Naive thymus-derived CD4-positive, alpha-beta T cell (primary cell): ENCODE measurements at regions not wholly inside any gene's neighbourhood (a gene's known extent, or its start where the extent isn't known, plus 50 kb on each side); places are given as distances from the start of the nearest gene placed in this dataset.
A peak's percentile ranks its signal among the peaks of the same experiment; 100 is the strongest.

Experiments used
- ATAC-seq: fragments of 150-1000 bp; cut with Tn5 transposase; 2 replicates; pipeline ENCODE4 v1.10.0; 2021; ENCODE audit warnings: mild to moderate bottlenecking, moderate library complexity
- CTCF ChIA-PET: fragments of 350-600 bp; sonication (Branson Sonifier 250); formaldehyde crosslinking; loops from one replicate; lab custom pipeline; 2021; ENCODE audit warnings: antibody characterized with exemption; lab: Charles Lee
- POLR2A ChIA-PET: fragments of 350-600 bp; sonication (Branson Sonifier 250); formaldehyde crosslinking; loops from one replicate; lab custom pipeline; 2021; ENCODE audit warnings: antibody characterized with exemption, inconsistent platforms; lab: Charles Lee
- DNase-seq, 9 donors: peaks; one replicate each; pipeline versions ENCODE4 v3.0.0 to v3.0.0-alpha.2; 2020 to 2022; ENCODE audit warnings: mixed read lengths in 1 of 9
- H3K27ac ChIP-seq: one replicate; pipeline ENCODE4 v1.7.0; 2013; ENCODE audit warnings: mild to moderate bottlenecking, low read depth, low read length, moderate library complexity
- H3K27me3 ChIP-seq, 2 donors: one replicate each; pipeline ENCODE4 v1.7.0; 2013; ENCODE audit warnings: low read length in 2 of 2, mild to moderate bottlenecking in 2 of 2, moderate library complexity in 2 of 2; ENCODE audit not compliant: control insufficient read depth in 2 of 2, insufficient read depth in 2 of 2
- H3K36me3 ChIP-seq, 3 experiments: 1 replicate in 2 of 3; 2 replicates in 1 of 3; pipeline ENCODE4 v1.7.0; 2013; ENCODE audit warnings: low read length in 3 of 3, mild to moderate bottlenecking in 3 of 3, moderate library complexity in 1 of 3; ENCODE audit not compliant: insufficient read depth in 3 of 3, control insufficient read depth in 2 of 3
- H3K4me1 ChIP-seq, 2 donors: one replicate each; pipeline ENCODE4 v1.7.0; 2013; ENCODE audit warnings: low read length in 2 of 2, mild to moderate bottlenecking in 2 of 2, moderate library complexity in 1 of 2; ENCODE audit not compliant: control insufficient read depth in 2 of 2, insufficient read depth in 2 of 2
- H3K4me3 ChIP-seq: 2 replicates; pipeline ENCODE4 v1.7.0; 2013; ENCODE audit warnings: mild to moderate bottlenecking, low read length
- H3K9me3 ChIP-seq, 3 experiments: 1 replicate in 2 of 3; 2 replicates in 1 of 3; pipeline ENCODE4 v1.7.0; 2013; ENCODE audit warnings: low read length in 3 of 3; ENCODE audit not compliant: control insufficient read depth in 2 of 3
- H3K27ac Mint-ChIP-seq, 9 donors: one replicate each; pipeline ENCODE4 v1.8.0; 2020 to 2022; ENCODE audit warnings: mixed read lengths in 9 of 9, mild to moderate bottlenecking in 8 of 9, moderate library complexity in 5 of 9, inconsistent platforms in 2 of 9
- H3K27me3 Mint-ChIP-seq, 5 donors: one replicate each; pipeline ENCODE4 v1.8.0; 2021 to 2022; ENCODE audit warnings: mixed read lengths in 5 of 5, mild to moderate bottlenecking in 1 of 5
- H3K36me3 Mint-ChIP-seq, 5 donors: one replicate each; pipeline ENCODE4 v1.8.0; 2020 to 2022; ENCODE audit warnings: mixed read lengths in 5 of 5, mild to moderate bottlenecking in 3 of 5, inconsistent platforms in 1 of 5
- H3K4me1 Mint-ChIP-seq, 7 donors: one replicate each; pipeline ENCODE4 v1.8.0; 2020 to 2022; ENCODE audit warnings: mixed read lengths in 7 of 7, mild to moderate bottlenecking in 3 of 7, inconsistent platforms in 1 of 7
- H3K4me3 Mint-ChIP-seq, 10 donors: one replicate each; pipeline ENCODE4 v1.8.0; 2020 to 2022; ENCODE audit warnings: mild to moderate bottlenecking in 10 of 10, mixed read lengths in 10 of 10, moderate library complexity in 6 of 10, inconsistent platforms in 2 of 10
- H3K9me3 Mint-ChIP-seq, 11 donors: one replicate each; pipeline ENCODE4 v1.8.0; 2020 to 2022; ENCODE audit warnings: mixed read lengths in 11 of 11, mild to moderate bottlenecking in 4 of 11, inconsistent platforms in 1 of 11, moderate library complexity in 1 of 11
- intact Hi-C, 2 donors: fragments of 100-400 bp; cut with micrococcal nuclease; formaldehyde crosslinking; loops; one replicate each; pipeline ENCODE4 v1.15.1; 2023

- CTCF ChIA-PET, result no interaction called here
- H3K4me1 ChIP-seq, result no peaks in the 10 kb centered on the region
- no peak overlapping the region for H3K27ac ChIP-seq
- peaks cover 0 to 22% (median 4%) of the 10 kb centered on the region in 7 donors for H3K4me1 Mint-ChIP-seq
- peaks cover 0 to 15% (median 0%) of the 10 kb centered on the region in 5 donors for H3K36me3 Mint-ChIP-seq
- H3K9me3 ChIP-seq, result no peaks in the 10 kb centered on the region
- no peaks in the 10 kb centered on the region for H3K36me3 ChIP-seq
- H3K27ac Mint-ChIP-seq, result no peak overlapping the region
- no peaks in the 10 kb centered on the region for H3K27me3 ChIP-seq
- intact Hi-C loops, result no loop called here
- peaks cover 0 to 9% (median 0%) of the 10 kb centered on the region in 11 donors for H3K9me3 Mint-ChIP-seq
- no peak overlapping the region for H3K4me3 ChIP-seq
- no peaks in the 10 kb centered on the region for H3K27me3 Mint-ChIP-seq
- no peak for DNase-seq
- ATAC-seq, result no peak
- H3K4me3 Mint-ChIP-seq, result no peak overlapping the region
- POLR2A ChIA-PET, result interaction anchor here (0.6 kb wide), 1 partner anchor 10 kb away, joined by 3 read pairs; no protein-coding TSS in a partner anchor
These were observed 565.9 kb upstream of the ID2 start for GRCh38 chr2:8115966-8116365.

GRCh38 chr2:8116661-8117060 is 565.2 kb upstream of the ID2 start:
- ChIA-PET POLR2A (no interaction called here), CTCF (no interaction called here)
- Mint-ChIP-seq H3K4me3 (no peak overlapping the region), H3K36me3 (peaks cover 0 to 10% (median 0%) of the 10 kb centered on the region in 5 donors), H3K27me3 (no peaks in the 10 kb centered on the region), H3K27ac (no peak overlapping the region), H3K4me1 (peaks cover 0 to 24% (median 4%) of the 10 kb centered on the region in 7 donors), H3K9me3 (peaks cover 0 to 5% (median 0%) of the 10 kb centered on the region in 11 donors)
- Histone ChIP-seq H3K4me1 (no peaks in the 10 kb centered on the region), H3K4me3 (no peak overlapping the region), H3K9me3 (no peaks in the 10 kb centered on the region), H3K27ac (no peak overlapping the region), H3K36me3 (no peaks in the 10 kb centered on the region), H3K27me3 (no peaks in the 10 kb centered on the region)
- intact Hi-C loops, result no loop called here
- DNase-seq, result no peak
- peak; percentile 68 for ATAC-seq

- POLR2A ChIA-PET, result no interaction called here
- Mint-ChIP-seq H3K9me3 (no peaks in the 10 kb centered on the region), H3K27ac (peak overlapping the region in 1 of 9 donors; percentile 83), H3K4me1 (peaks cover 0 to 24% (median 4%) of the 10 kb centered on the region in 7 donors), H3K36me3 (peaks cover 0 to 2% (median 0%) of the 10 kb centered on the region in 5 donors), H3K4me3 (no peak overlapping the region), H3K27me3 (peaks cover 0 to 3% (median 0%) of the 10 kb centered on the region in 5 donors)
- Histone ChIP-seq H3K36me3 (no peaks in the 10 kb centered on the region), H3K4me1 (no peaks in the 10 kb centered on the region), H3K27ac (no peak overlapping the region), H3K27me3 (no peaks in the 10 kb centered on the region), H3K4me3 (no peak overlapping the region), H3K9me3 (no peaks in the 10 kb centered on the region)
- no peak for DNase-seq
- no peak for ATAC-seq
- CTCF ChIA-PET, result no interaction called here
- intact Hi-C loops, result no loop called here
These were observed 562.7 kb upstream of the ID2 start for GRCh38 chr2:8118940-8119781.

- peak overlapping the region in 1 of 10 donors; percentile 59 for H3K4me3 Mint-ChIP-seq
- H3K9me3 ChIP-seq, result no peaks in the 10 kb centered on the region
- peaks cover 0 to 24% (median 4%) of the 10 kb centered on the region in 7 donors for H3K4me1 Mint-ChIP-seq
- no peak overlapping the region for H3K4me3 ChIP-seq
- ATAC-seq (no peak), DNase-seq (no peak)
- peaks cover 0 to 2% (median 0%) of the 10 kb centered on the region in 5 donors for H3K36me3 Mint-ChIP-seq
- H3K27me3 Mint-ChIP-seq, result peaks cover 0 to 3% (median 0%) of the 10 kb centered on the region in 5 donors
- H3K4me1 ChIP-seq, result no peaks in the 10 kb centered on the region
- intact Hi-C loops, result no loop called here
- no peak overlapping the region for H3K27ac ChIP-seq
- H3K27ac Mint-ChIP-seq, result peak overlapping the region in 2 of 9 donors; percentile 30 to 83
- ChIA-PET POLR2A (no interaction called here), CTCF (no interaction called here)
- no peaks in the 10 kb centered on the region for H3K27me3 ChIP-seq
- H3K36me3 ChIP-seq, result no peaks in the 10 kb centered on the region
- no peaks in the 10 kb centered on the region for H3K9me3 Mint-ChIP-seq
These were observed 561.9 kb upstream of the ID2 start for GRCh38 chr2:8119782-8120505.

- Mint-ChIP-seq H3K4me3 (no peak overlapping the region), H3K27ac (peak overlapping the region in 1 of 9 donors; percentile 83)
- POLR2A ChIA-PET, result no interaction called here
These were observed 561.4 kb upstream of the ID2 start for GRCh38 chr2:8120506-8120860.

GRCh38 chr2:8121022-8121825 is 560.6 kb upstream of the ID2 start:
- POLR2A ChIA-PET, result no interaction called here
- Mint-ChIP-seq H3K27me3 (peaks cover 0 to 3% (median 0%) of the 10 kb centered on the region in 5 donors), H3K9me3 (peaks cover 0 to 2% (median 0%) of the 10 kb centered on the region in 11 donors), H3K27ac (no peak overlapping the region), H3K4me3 (no peak overlapping the region), H3K4me1 (peaks cover 0 to 24% (median 4%) of the 10 kb centered on the region in 7 donors), H3K36me3 (peaks cover 0 to 2% (median 0%) of the 10 kb centered on the region in 5 donors)
- ATAC-seq (no peak), DNase-seq (no peak)
- CTCF ChIA-PET, result interaction anchor here (0.6 kb wide), 1 partner anchor 878 kb away, joined by 3 read pairs; no protein-coding TSS in a partner anchor
- Histone ChIP-seq H3K4me3 (no peak overlapping the region), H3K27me3 (no peaks in the 10 kb centered on the region), H3K27ac (no peak overlapping the region), H3K36me3 (no peaks in the 10 kb centered on the region), H3K9me3 (no peaks in the 10 kb centered on the region), H3K4me1 (no peaks in the 10 kb centered on the region)
- intact Hi-C loops, result no loop called here

More at GRCh38 chr2:8120506-8120860, 561.4 kb upstream of the ID2 start:
- Mint-ChIP-seq H3K4me1 (peaks cover 0 to 24% (median 4%) of the 10 kb centered on the region in 7 donors), H3K27me3 (peaks cover 0 to 3% (median 0%) of the 10 kb centered on the region in 5 donors), H3K9me3 (no peaks in the 10 kb centered on the region), H3K36me3 (peaks cover 0 to 2% (median 0%) of the 10 kb centered on the region in 5 donors)
- CTCF ChIA-PET, result no interaction called here
- no peaks in the 10 kb centered on the region for H3K4me1 ChIP-seq
- DNase-seq (no peak), ATAC-seq (no peak)
- H3K27ac ChIP-seq, result no peak overlapping the region
- H3K27me3 ChIP-seq, result no peaks in the 10 kb centered on the region
- intact Hi-C loops, result no loop called here
- no peak overlapping the region for H3K4me3 ChIP-seq
- H3K9me3 ChIP-seq, result no peaks in the 10 kb centered on the region
- H3K36me3 ChIP-seq, result no peaks in the 10 kb centered on the region
